AG10803 (cell line): ENCODE measurements at regions not wholly inside any gene's neighbourhood (a gene's known extent, or its start where the extent isn't known, plus 50 kb on each side); places are given as distances from the start of the nearest gene placed in this dataset.

Experiments
- DNase-seq: peaks from one replicate; pipeline ENCODE4 v3.0.0; 2010; ENCODE audit warnings: low read depth
- H3K4me3 ChIP-seq: 2 replicates; pipeline ENCODE4 v1.5.1; 2011; ENCODE audit warnings: mild to moderate bottlenecking, low read length, control low read depth
- TF ChIP-seq, protein P1 (sequence below): conservative IDR thresholded peaks from 2 replicates; pipeline ENCODE4 v1.5.1; 2011; ENCODE audit warnings: mild to moderate bottlenecking, low read length, control low read depth, inconsistent platforms

DNA sequence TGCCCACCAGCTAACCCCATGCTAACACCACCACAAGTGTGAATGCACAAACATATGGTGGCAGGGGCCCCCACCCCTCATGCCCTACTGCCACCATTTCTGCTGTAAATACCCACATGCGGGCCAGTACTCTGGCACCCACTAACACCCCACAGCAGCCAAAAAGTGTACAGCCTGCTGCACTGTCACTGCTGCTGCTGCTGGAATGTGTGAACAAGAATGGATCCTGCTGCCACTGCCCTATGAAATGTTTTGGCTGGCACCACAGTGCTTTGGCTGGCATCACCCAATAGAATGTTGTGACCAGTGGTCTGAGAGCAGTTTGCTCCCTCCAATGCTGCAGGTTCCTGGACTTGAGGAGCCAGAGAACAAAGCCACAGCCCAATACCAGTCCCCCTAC is 606.6 kb upstream of the SORCS1 start:
- TF ChIP-seq, protein P1, sequence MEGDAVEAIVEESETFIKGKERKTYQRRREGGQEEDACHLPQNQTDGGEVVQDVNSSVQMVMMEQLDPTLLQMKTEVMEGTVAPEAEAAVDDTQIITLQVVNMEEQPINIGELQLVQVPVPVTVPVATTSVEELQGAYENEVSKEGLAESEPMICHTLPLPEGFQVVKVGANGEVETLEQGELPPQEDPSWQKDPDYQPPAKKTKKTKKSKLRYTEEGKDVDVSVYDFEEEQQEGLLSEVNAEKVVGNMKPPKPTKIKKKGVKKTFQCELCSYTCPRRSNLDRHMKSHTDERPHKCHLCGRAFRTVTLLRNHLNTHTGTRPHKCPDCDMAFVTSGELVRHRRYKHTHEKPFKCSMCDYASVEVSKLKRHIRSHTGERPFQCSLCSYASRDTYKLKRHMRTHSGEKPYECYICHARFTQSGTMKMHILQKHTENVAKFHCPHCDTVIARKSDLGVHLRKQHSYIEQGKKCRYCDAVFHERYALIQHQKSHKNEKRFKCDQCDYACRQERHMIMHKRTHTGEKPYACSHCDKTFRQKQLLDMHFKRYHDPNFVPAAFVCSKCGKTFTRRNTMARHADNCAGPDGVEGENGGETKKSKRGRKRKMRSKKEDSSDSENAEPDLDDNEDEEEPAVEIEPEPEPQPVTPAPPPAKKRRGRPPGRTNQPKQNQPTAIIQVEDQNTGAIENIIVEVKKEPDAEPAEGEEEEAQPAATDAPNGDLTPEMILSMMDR = no peak
- no peak for DNase-seq
- no peak overlapping the region for H3K4me3 ChIP-seq

DNA sequence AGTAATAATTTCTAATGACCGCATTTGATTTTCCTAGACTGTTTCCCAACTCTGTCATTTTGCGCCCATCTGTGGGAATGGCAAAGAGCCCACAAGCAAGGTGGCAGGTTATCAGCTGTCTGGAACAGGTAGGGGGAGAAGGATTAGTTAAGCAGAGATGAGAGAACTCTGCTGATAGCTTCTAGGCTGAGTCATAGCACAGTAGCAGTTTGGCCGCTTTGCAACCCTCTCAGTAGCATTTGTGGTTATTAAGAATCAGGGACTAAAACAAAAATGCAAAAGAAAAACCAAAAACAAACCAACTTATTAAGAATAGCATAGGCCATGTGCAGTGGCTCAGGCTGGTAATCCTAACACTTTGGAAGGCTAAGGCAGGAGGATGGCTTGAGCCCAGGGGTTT is 602.7 kb upstream of the SORCS1 start:
- no peak overlapping the region for H3K4me3 ChIP-seq
- no peak for DNase-seq
- TF ChIP-seq, protein P1 = no peak

DNA sequence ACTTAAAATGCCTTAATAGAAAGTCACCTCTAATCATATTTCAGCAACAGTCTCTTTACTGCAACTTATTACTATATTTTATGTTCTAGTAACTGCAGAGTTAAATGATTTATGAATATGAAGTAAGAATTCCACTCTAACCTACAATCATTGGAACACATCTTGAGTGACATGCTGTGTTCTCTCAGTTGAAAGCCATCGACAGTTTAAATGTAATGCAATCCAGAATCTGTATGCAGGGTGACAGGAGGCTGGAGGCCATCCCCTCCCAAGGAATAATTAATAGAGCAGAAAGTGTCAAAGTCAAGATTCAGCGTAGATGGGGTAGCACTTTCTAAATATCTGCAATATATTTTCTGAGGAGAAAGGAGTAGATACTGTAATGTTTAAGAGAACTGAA is 590.3 kb upstream of the SORCS1 start:
- DNase-seq = no peak
- H3K4me3 ChIP-seq = no peak overlapping the region
- TF ChIP-seq, protein P1 = no peak

DNA sequence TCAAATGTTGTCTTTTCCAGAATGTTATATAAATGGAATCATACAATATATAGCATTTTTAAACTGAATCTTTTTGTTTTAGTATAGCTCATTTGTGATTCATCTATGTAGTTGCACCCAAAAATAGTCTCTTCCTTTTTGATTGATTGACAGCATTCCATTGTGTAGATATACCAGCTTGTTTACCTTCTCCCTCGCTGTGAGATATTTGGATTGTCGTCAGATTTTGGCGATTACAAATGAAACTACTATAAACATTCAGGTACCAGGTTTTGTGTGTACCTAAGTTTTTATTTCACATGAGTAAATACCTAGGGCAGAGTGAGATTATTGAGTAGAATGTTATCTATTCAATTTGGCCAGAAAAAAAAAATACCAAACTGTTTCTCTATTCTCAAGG is 584.7 kb upstream of the SORCS1 start:
- no peak overlapping the region for H3K4me3 ChIP-seq
- DNase-seq = no peak
- TF ChIP-seq, protein P1 = no peak

DNA sequence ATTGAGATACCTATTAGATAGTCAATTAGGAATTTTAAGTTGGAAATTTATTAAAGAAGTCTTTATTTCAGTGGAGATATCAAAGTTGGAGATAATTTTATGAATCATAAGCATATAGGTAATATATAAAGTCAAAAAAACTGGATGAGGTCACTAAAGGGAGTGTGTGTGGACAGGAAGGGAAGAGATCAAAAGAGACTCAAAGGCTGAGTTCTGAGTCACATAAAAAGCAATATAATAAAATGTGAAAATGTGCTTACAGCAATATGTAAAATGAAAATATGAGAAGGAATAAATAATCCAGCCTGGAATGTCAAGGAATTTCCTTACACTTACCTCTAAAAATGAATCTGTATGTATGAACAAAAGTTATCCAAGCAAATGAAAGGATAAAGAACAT is 583.3 kb upstream of the SORCS1 start:
- no peak overlapping the region for H3K4me3 ChIP-seq
- DNase-seq = no peak
- TF ChIP-seq, protein P1 = no peak

DNA sequence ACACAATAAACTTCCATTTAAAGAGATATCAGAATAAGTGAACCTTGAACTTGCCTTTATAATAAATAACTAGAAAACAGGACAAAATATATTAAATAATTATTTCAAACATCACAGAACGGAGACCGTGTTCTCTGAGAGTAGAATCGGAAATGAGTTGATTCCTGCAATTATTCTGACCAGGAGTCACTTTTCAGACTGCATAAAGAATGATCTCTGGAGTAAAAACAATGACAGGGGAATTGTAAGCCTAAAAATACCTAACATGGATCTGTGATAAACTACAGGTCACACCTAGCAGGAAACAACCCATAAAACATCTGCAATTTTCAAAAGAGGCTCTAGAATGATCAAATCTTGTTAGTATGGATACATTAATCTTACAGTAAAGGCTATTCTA is 577.5 kb upstream of the SORCS1 start:
- no peak for DNase-seq
- TF ChIP-seq, protein P1 = no peak
- no peak overlapping the region for H3K4me3 ChIP-seq

DNA sequence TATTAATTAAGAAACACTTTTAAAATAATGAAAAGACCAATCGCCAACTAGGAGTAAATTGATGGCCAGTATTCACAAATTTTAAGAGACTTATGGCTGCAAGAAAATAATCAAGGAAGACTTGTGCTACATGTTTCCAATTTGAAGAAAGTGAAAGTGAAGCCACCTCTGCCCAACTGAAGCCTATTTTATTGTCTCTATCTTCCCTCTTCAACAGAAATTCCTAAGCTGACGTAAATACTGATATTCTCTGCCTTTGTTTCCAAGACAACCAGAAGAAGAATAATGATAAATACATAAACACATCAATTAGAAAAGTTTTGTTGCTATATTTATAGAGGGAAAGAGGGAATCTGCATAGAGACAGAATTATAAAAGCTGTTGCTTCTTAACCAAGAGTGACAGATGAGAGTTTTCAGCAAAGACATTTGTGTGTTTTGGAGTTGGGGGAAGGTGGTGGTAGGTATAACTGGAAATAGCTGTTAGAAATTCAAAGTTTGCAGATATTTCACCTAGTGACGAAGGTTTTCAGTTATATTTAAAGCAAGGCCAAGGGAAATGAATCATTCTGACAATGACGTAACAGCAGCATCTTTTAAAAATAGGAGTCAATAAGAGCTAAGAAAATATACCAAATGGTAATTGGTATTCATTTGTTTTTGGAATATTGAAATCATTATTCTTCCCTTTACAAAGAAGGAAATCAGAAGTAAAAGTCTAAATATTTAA is 576.6 kb upstream of the SORCS1 start:
- H3K4me3 ChIP-seq = no peak overlapping the region
- DNase-seq = peak; percentile 33
- TF ChIP-seq, protein P1 = no peak
